Fibroblast of lung (primary cell): ENCODE measurements at regions not wholly inside any gene's neighbourhood (a gene's known extent, or its start where the extent isn't known, plus 50 kb on each side); places are given as distances from the start of the nearest gene placed in this dataset.

ENCODE experiments used
- CTCF ChIP-seq, 2 donors: IDR thresholded peaks in 1 of 2; conservative IDR thresholded peaks in 1 of 2; 1 replicate in 1 of 2; 2 replicates in 1 of 2; pipeline ENCODE4 v1.5.1; 2011 to 2012; ENCODE audit warnings: low read length in 2 of 2, control low read depth in 1 of 2, inconsistent platforms in 1 of 2, low read depth in 1 of 2, mild to moderate bottlenecking in 1 of 2
- EZH2 ChIP-seq: IDR thresholded peaks from 2 replicates; pipeline ENCODE4 v1.5.1; 2012; ENCODE audit warnings: low read length, control low read depth, mild to moderate bottlenecking; ENCODE audit errors: missing control alignments

GRCh38 chr5:63121471-63121870 is 542.9 kb downstream of the LRRC70 start:
- no peak for TF ChIP-seq CTCF (conservative IDR thresholded peaks at IDR 0.05 in 1 of 2, IDR thresholded peaks at IDR 0.05 in 1 of 2; ENCODE audit: low read depth in 1 of 2, low read length in 2 of 2)
- no peak for TF ChIP-seq EZH2
